ENCODE measurements at regions not wholly inside any gene's neighbourhood (a gene's known extent, or its start where the extent isn't known, plus 50 kb on each side); places are given as distances from the start of the nearest gene placed in this dataset.

- H3K4me3 ChIP-seq (ENCODE audit: low read length in 2 of 2): no peak overlapping the region
- no peaks in the 10 kb centered on the region for H3K9me3 ChIP-seq (ENCODE audit: control insufficient read depth in 2 of 2, low read length in 2 of 2)
- no peaks in the 10 kb centered on the region for H3K27me3 ChIP-seq (ENCODE audit: control insufficient read depth in 2 of 2, insufficient read depth in 2 of 2, low read length in 2 of 2)
- H3K9ac ChIP-seq (ENCODE audit: low read depth in 1 of 2, low read length in 2 of 2): no peak overlapping the region
- no peaks in the 10 kb centered on the region for H3K36me3 ChIP-seq (ENCODE audit: control insufficient read depth in 2 of 2, insufficient read depth in 2 of 2, low read length in 2 of 2)
- no peak overlapping the region for H3K27ac ChIP-seq (ENCODE audit: low read depth in 2 of 2, low read length in 2 of 2)
- no peaks in the 10 kb centered on the region for H3K4me1 ChIP-seq (ENCODE audit: control insufficient read depth in 2 of 2, insufficient read depth in 2 of 2, low read length in 2 of 2)
Observed at GRCh38 chr6:81495999-81496398, 256.5 kb downstream of the TENT5A start.

GRCh38 chr6:81491454-81492101, 260.9 kb downstream of the TENT5A start:
- Histone ChIP-seq H3K9ac (ENCODE audit: low read depth in 1 of 2, low read length in 2 of 2) (no peak overlapping the region), H3K27ac (ENCODE audit: low read depth in 2 of 2, low read length in 2 of 2) (no peak overlapping the region), H3K9me3 (ENCODE audit: control insufficient read depth in 2 of 2, low read length in 2 of 2) (no peaks in the 10 kb centered on the region), H3K4me1 (ENCODE audit: control insufficient read depth in 2 of 2, insufficient read depth in 2 of 2, low read length in 2 of 2) (no peaks in the 10 kb centered on the region), H3K36me3 (ENCODE audit: control insufficient read depth in 2 of 2, insufficient read depth in 2 of 2, low read length in 2 of 2) (no peaks in the 10 kb centered on the region), H3K27me3 (ENCODE audit: control insufficient read depth in 2 of 2, insufficient read depth in 2 of 2, low read length in 2 of 2) (no peaks in the 10 kb centered on the region), H3K4me3 (ENCODE audit: low read length in 2 of 2) (no peak overlapping the region)

- Histone ChIP-seq H3K27ac (ENCODE audit: low read depth in 2 of 2, low read length in 2 of 2) (no peak overlapping the region), H3K9ac (ENCODE audit: low read depth in 1 of 2, low read length in 2 of 2) (no peak overlapping the region), H3K4me3 (ENCODE audit: low read length in 2 of 2) (peak overlapping the region in 1 of 2 donors; percentile 33), H3K36me3 (ENCODE audit: control insufficient read depth in 2 of 2, insufficient read depth in 2 of 2, low read length in 2 of 2) (no peaks in the 10 kb centered on the region), H3K9me3 (ENCODE audit: control insufficient read depth in 2 of 2, low read length in 2 of 2) (no peaks in the 10 kb centered on the region), H3K27me3 (ENCODE audit: control insufficient read depth in 2 of 2, insufficient read depth in 2 of 2, low read length in 2 of 2) (no peaks in the 10 kb centered on the region), H3K4me1 (ENCODE audit: control insufficient read depth in 2 of 2, insufficient read depth in 2 of 2, low read length in 2 of 2) (no peaks in the 10 kb centered on the region)
Observed at GRCh38 chr6:81487489-81487888, 265.0 kb downstream of the TENT5A start.

GRCh38 chr6:81486234-81486633, 266.2 kb downstream of the TENT5A start:
- Histone ChIP-seq H3K4me1 (ENCODE audit: control insufficient read depth in 2 of 2, insufficient read depth in 2 of 2, low read length in 2 of 2) (no peaks in the 10 kb centered on the region), H3K36me3 (ENCODE audit: control insufficient read depth in 2 of 2, insufficient read depth in 2 of 2, low read length in 2 of 2) (no peaks in the 10 kb centered on the region), H3K9ac (ENCODE audit: low read depth in 1 of 2, low read length in 2 of 2) (no peak overlapping the region), H3K27me3 (ENCODE audit: control insufficient read depth in 2 of 2, insufficient read depth in 2 of 2, low read length in 2 of 2) (no peaks in the 10 kb centered on the region), H3K4me3 (ENCODE audit: low read length in 2 of 2) (no peak overlapping the region), H3K9me3 (ENCODE audit: control insufficient read depth in 2 of 2, low read length in 2 of 2) (no peaks in the 10 kb centered on the region), H3K27ac (ENCODE audit: low read depth in 2 of 2, low read length in 2 of 2) (no peak overlapping the region)

GRCh38 chr6:81485395-81485794, 267.1 kb downstream of the TENT5A start:
- no peaks in the 10 kb centered on the region for H3K9me3 ChIP-seq (ENCODE audit: control insufficient read depth in 2 of 2, low read length in 2 of 2)
- H3K27ac ChIP-seq (ENCODE audit: low read depth in 2 of 2, low read length in 2 of 2): no peak overlapping the region
- H3K9ac ChIP-seq (ENCODE audit: low read depth in 1 of 2, low read length in 2 of 2): no peak overlapping the region
- H3K4me3 ChIP-seq (ENCODE audit: low read length in 2 of 2): no peak overlapping the region
- H3K27me3 ChIP-seq (ENCODE audit: control insufficient read depth in 2 of 2, insufficient read depth in 2 of 2, low read length in 2 of 2): no peaks in the 10 kb centered on the region
- no peaks in the 10 kb centered on the region for H3K4me1 ChIP-seq (ENCODE audit: control insufficient read depth in 2 of 2, insufficient read depth in 2 of 2, low read length in 2 of 2)
- no peaks in the 10 kb centered on the region for H3K36me3 ChIP-seq (ENCODE audit: control insufficient read depth in 2 of 2, insufficient read depth in 2 of 2, low read length in 2 of 2)

- H3K4me1 ChIP-seq (ENCODE audit: control insufficient read depth in 2 of 2, insufficient read depth in 2 of 2, low read length in 2 of 2): no peaks in the 10 kb centered on the region
- H3K36me3 ChIP-seq (ENCODE audit: control insufficient read depth in 2 of 2, insufficient read depth in 2 of 2, low read length in 2 of 2): no peaks in the 10 kb centered on the region
- H3K9me3 ChIP-seq (ENCODE audit: control insufficient read depth in 2 of 2, low read length in 2 of 2): no peaks in the 10 kb centered on the region
- no peak overlapping the region for H3K4me3 ChIP-seq (ENCODE audit: low read length in 2 of 2)
- no peak overlapping the region for H3K9ac ChIP-seq (ENCODE audit: low read depth in 1 of 2, low read length in 2 of 2)
- H3K27me3 ChIP-seq (ENCODE audit: control insufficient read depth in 2 of 2, insufficient read depth in 2 of 2, low read length in 2 of 2): no peaks in the 10 kb centered on the region
- no peak overlapping the region for H3K27ac ChIP-seq (ENCODE audit: low read depth in 2 of 2, low read length in 2 of 2)
Observed at GRCh38 chr6:81484251-81484650, 268.2 kb downstream of the TENT5A start.

- no peak overlapping the region for H3K9ac ChIP-seq (ENCODE audit: low read depth in 1 of 2, low read length in 2 of 2)
- no peaks in the 10 kb centered on the region for H3K9me3 ChIP-seq (ENCODE audit: control insufficient read depth in 2 of 2, low read length in 2 of 2)
- H3K4me3 ChIP-seq (ENCODE audit: low read length in 2 of 2): no peak overlapping the region
- no peaks in the 10 kb centered on the region for H3K4me1 ChIP-seq (ENCODE audit: control insufficient read depth in 2 of 2, insufficient read depth in 2 of 2, low read length in 2 of 2)
- H3K36me3 ChIP-seq (ENCODE audit: control insufficient read depth in 2 of 2, insufficient read depth in 2 of 2, low read length in 2 of 2): no peaks in the 10 kb centered on the region
- no peaks in the 10 kb centered on the region for H3K27me3 ChIP-seq (ENCODE audit: control insufficient read depth in 2 of 2, insufficient read depth in 2 of 2, low read length in 2 of 2)
- no peak overlapping the region for H3K27ac ChIP-seq (ENCODE audit: low read depth in 2 of 2, low read length in 2 of 2)
Observed at GRCh38 chr6:81480139-81480538, 272.3 kb downstream of the TENT5A start.

GRCh38 chr6:81476881-81477280, 275.6 kb downstream of the TENT5A start:
- H3K4me1 ChIP-seq (ENCODE audit: control insufficient read depth in 2 of 2, insufficient read depth in 2 of 2, low read length in 2 of 2): no peaks in the 10 kb centered on the region
- H3K9me3 ChIP-seq (ENCODE audit: control insufficient read depth in 2 of 2, low read length in 2 of 2): no peaks in the 10 kb centered on the region
- no peak overlapping the region for H3K9ac ChIP-seq (ENCODE audit: low read depth in 1 of 2, low read length in 2 of 2)
- H3K4me3 ChIP-seq (ENCODE audit: low read length in 2 of 2): no peak overlapping the region
- no peak overlapping the region for H3K27ac ChIP-seq (ENCODE audit: low read depth in 2 of 2, low read length in 2 of 2)
- H3K36me3 ChIP-seq (ENCODE audit: control insufficient read depth in 2 of 2, insufficient read depth in 2 of 2, low read length in 2 of 2): no peaks in the 10 kb centered on the region
- H3K27me3 ChIP-seq (ENCODE audit: control insufficient read depth in 2 of 2, insufficient read depth in 2 of 2, low read length in 2 of 2): no peaks in the 10 kb centered on the region

GRCh38 chr6:81475646-81476045, 276.8 kb downstream of the TENT5A start:
- no peak overlapping the region for H3K4me3 ChIP-seq (ENCODE audit: low read length in 2 of 2)

GRCh38 chr6:81465859-81466258, 286.6 kb downstream of the TENT5A start:
- Histone ChIP-seq H3K9ac (ENCODE audit: low read depth in 1 of 2, low read length in 2 of 2) (no peak overlapping the region), H3K27ac (ENCODE audit: low read depth in 2 of 2, low read length in 2 of 2) (no peak overlapping the region), H3K4me3 (ENCODE audit: low read length in 2 of 2) (no peak overlapping the region), H3K36me3 (ENCODE audit: control insufficient read depth in 2 of 2, insufficient read depth in 2 of 2, low read length in 2 of 2) (no peaks in the 10 kb centered on the region), H3K4me1 (ENCODE audit: control insufficient read depth in 2 of 2, insufficient read depth in 2 of 2, low read length in 2 of 2) (no peaks in the 10 kb centered on the region), H3K9me3 (ENCODE audit: control insufficient read depth in 2 of 2, low read length in 2 of 2) (no peaks in the 10 kb centered on the region), H3K27me3 (ENCODE audit: control insufficient read depth in 2 of 2, insufficient read depth in 2 of 2, low read length in 2 of 2) (no peaks in the 10 kb centered on the region)

More at GRCh38 chr6:81475646-81476045, 276.8 kb downstream of the TENT5A start:
- Histone ChIP-seq H3K9me3 (ENCODE audit: control insufficient read depth in 2 of 2, low read length in 2 of 2) (no peaks in the 10 kb centered on the region), H3K36me3 (ENCODE audit: control insufficient read depth in 2 of 2, insufficient read depth in 2 of 2, low read length in 2 of 2) (no peaks in the 10 kb centered on the region), H3K27ac (ENCODE audit: low read depth in 2 of 2, low read length in 2 of 2) (no peak overlapping the region), H3K9ac (ENCODE audit: low read depth in 1 of 2, low read length in 2 of 2) (no peak overlapping the region), H3K4me1 (ENCODE audit: control insufficient read depth in 2 of 2, insufficient read depth in 2 of 2, low read length in 2 of 2) (no peaks in the 10 kb centered on the region), H3K27me3 (ENCODE audit: control insufficient read depth in 2 of 2, insufficient read depth in 2 of 2, low read length in 2 of 2) (no peaks in the 10 kb centered on the region)

GRCh38 chr6:81456416-81456815, 296.1 kb downstream of the TENT5A start:
- H3K9me3 ChIP-seq (ENCODE audit: control insufficient read depth in 2 of 2, low read length in 2 of 2): no peaks in the 10 kb centered on the region
- no peaks in the 10 kb centered on the region for H3K4me1 ChIP-seq (ENCODE audit: control insufficient read depth in 2 of 2, insufficient read depth in 2 of 2, low read length in 2 of 2)
- no peak overlapping the region for H3K27ac ChIP-seq (ENCODE audit: low read depth in 2 of 2, low read length in 2 of 2)
- H3K9ac ChIP-seq (ENCODE audit: low read depth in 1 of 2, low read length in 2 of 2): no peak overlapping the region
- H3K4me3 ChIP-seq (ENCODE audit: low read length in 2 of 2): no peak overlapping the region
- H3K27me3 ChIP-seq (ENCODE audit: control insufficient read depth in 2 of 2, insufficient read depth in 2 of 2, low read length in 2 of 2): no peaks in the 10 kb centered on the region
- H3K36me3 ChIP-seq (ENCODE audit: control insufficient read depth in 2 of 2, insufficient read depth in 2 of 2, low read length in 2 of 2): no peaks in the 10 kb centered on the region
